ENCODE measurements at regions not wholly inside any gene's neighbourhood (a gene's known extent, or its start where the extent isn't known, plus 50 kb on each side); places are given as distances from the start of the nearest gene placed in this dataset.

GRCh38 chr6:23243854-23244253 lies 674.5 kb downstream of the HDGFL1 start:
- TF ChIP-seq CTCF (IDR thresholded peaks at IDR 0.05 in 8 of 11, conservative IDR thresholded peaks at IDR 0.05 in 3 of 11) (no peak), POLR2A (IDR thresholded peaks at IDR 0.05) (no peak)
